ENCODE measurements at regions not wholly inside any gene's neighbourhood (a gene's known extent, or its start where the extent isn't known, plus 50 kb on each side); places are given as distances from the start of the nearest gene placed in this dataset.

DNA sequence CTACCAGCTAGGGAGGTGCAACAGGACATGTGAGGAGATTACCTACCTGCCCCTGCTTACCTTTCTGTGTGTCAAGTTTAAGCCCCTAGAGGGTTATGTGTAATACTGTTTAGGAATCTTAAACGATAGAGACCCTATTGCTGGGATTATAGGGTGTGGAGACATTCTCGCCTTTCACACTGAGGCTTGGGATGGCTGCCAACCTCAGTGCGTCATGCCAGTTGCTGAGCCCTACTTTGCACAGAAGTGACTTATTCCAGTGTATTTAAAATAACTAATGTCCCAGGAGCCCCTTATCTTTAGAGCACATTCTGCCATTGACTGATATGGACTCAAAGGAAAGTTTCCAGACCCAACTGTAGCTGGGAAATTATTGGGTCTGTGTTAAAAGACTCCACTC is 76.6 kb upstream of the XPA start:
- TF ChIP-seq CTCF (conservative IDR thresholded peaks at IDR 0.05; ENCODE audit: low read depth, low read length) (no peak), SMC3 (IDR thresholded peaks at IDR 0.05; ENCODE audit: low read depth, low read length) (no peak), POLR2A (IDR thresholded peaks at IDR 0.05; ENCODE audit: low read depth, low read length) (no peak), RFX5 (IDR thresholded peaks at IDR 0.05; ENCODE audit: low read depth, low read length) (no peak), MXI1 (IDR thresholded peaks at IDR 0.05; ENCODE audit: borderline replicate concordance, low read depth, low read length) (no peak), RAD21 (IDR thresholded peaks at IDR 0.05; ENCODE audit: low read length) (no peak), MAFK (IDR thresholded peaks at IDR 0.05; ENCODE audit: low read depth, low read length) (no peak), MAZ (IDR thresholded peaks at IDR 0.05; ENCODE audit: borderline replicate concordance, low read depth, low read length) (no peak), NFE2L2 (IDR thresholded peaks at IDR 0.05; ENCODE audit: low read depth, low read length) (no peak)
- TF ChIP-seq, protein P1, sequence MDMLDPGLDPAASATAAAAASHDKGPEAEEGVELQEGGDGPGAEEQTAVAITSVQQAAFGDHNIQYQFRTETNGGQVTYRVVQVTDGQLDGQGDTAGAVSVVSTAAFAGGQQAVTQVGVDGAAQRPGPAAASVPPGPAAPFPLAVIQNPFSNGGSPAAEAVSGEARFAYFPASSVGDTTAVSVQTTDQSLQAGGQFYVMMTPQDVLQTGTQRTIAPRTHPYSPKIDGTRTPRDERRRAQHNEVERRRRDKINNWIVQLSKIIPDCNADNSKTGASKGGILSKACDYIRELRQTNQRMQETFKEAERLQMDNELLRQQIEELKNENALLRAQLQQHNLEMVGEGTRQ (IDR thresholded peaks at IDR 0.05; ENCODE audit: low read depth, low read length) = no peak
